ENCODE measurements at regions not wholly inside any gene's neighbourhood (a gene's known extent, or its start where the extent isn't known, plus 50 kb on each side); places are given as distances from the start of the nearest gene placed in this dataset.

DNA sequence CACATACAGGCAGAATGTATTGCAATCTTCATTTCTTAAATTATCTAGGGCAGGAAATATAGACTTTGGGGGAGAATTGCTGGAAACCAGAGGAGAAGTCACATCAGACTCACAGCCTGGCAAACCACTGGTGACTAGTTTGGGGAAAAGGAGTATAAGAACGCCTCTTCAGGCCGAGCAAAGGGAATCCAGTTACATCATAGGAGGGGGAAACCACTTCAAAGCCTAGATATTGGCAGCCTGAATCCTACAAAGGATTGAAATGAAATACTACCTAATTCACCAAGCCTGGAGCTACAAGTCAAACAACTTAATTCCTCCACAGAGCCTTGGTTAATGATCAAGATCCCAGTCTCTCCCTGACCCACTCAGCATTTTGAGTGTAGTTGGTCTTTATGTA, 121.7 kb downstream of the SLC30A10 start:
- no peaks in the 10 kb centered on the region for H3K36me3 ChIP-seq (ENCODE audit: control insufficient read depth in 2 of 2, insufficient read depth in 2 of 2, low read length in 1 of 2)
- 52 to 71% methylated on average over 2 of the region's 2 CpGs for WGBS, 2 donors
- no peaks in the 10 kb centered on the region for H3K27me3 ChIP-seq (ENCODE audit: control insufficient read depth in 1 of 2, insufficient read depth in 2 of 2, low read length in 2 of 2)
- no peak overlapping the region for H3K27ac ChIP-seq (ENCODE audit: low read depth in 2 of 2, low read length in 1 of 2)
- H3K4me1 ChIP-seq (ENCODE audit: control insufficient read depth in 2 of 2, insufficient read depth in 2 of 2, low read length in 1 of 2): no peaks in the 10 kb centered on the region
- H3K9me3 ChIP-seq (ENCODE audit: control insufficient read depth in 2 of 2, insufficient read depth in 1 of 2, low read depth in 1 of 2, low read length in 1 of 2): no peaks in the 10 kb centered on the region
- no peak overlapping the region for H3K4me3 ChIP-seq (ENCODE audit: low read depth in 1 of 2, low read length in 2 of 2)

DNA sequence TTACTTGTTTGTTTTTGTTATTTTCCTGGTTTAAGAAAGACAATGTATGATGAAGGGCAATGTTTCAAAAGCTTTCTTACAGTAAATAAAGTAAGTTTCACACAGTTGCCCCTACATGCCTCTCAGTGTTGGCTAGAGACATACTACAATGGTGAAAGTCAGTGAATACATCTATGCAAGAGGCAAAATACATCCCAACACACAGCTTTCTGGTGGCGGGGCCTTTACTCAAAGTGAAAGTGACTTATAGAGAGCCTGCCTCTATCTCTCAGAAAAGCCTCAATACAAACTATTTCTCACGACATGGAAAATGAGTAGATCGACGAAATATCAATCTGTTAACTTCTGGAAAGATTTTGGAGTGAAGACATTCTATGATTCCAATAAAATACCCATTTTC, 122.3 kb downstream of the SLC30A10 start:
- no peaks in the 10 kb centered on the region for H3K36me3 ChIP-seq (ENCODE audit: control insufficient read depth in 2 of 2, insufficient read depth in 2 of 2, low read length in 1 of 2)
- H3K27ac ChIP-seq (ENCODE audit: low read depth in 2 of 2, low read length in 1 of 2): no peak overlapping the region
- no peak overlapping the region for H3K4me3 ChIP-seq (ENCODE audit: low read depth in 1 of 2, low read length in 2 of 2)
- no peaks in the 10 kb centered on the region for H3K4me1 ChIP-seq (ENCODE audit: control insufficient read depth in 2 of 2, insufficient read depth in 2 of 2, low read length in 1 of 2)
- H3K9me3 ChIP-seq (ENCODE audit: control insufficient read depth in 2 of 2, insufficient read depth in 1 of 2, low read depth in 1 of 2, low read length in 1 of 2): no peaks in the 10 kb centered on the region
- 57 to 69% methylated on average over 4 of the region's 4 CpGs for WGBS, 2 donors
- H3K27me3 ChIP-seq (ENCODE audit: control insufficient read depth in 1 of 2, insufficient read depth in 2 of 2, low read length in 2 of 2): no peaks in the 10 kb centered on the region

DNA sequence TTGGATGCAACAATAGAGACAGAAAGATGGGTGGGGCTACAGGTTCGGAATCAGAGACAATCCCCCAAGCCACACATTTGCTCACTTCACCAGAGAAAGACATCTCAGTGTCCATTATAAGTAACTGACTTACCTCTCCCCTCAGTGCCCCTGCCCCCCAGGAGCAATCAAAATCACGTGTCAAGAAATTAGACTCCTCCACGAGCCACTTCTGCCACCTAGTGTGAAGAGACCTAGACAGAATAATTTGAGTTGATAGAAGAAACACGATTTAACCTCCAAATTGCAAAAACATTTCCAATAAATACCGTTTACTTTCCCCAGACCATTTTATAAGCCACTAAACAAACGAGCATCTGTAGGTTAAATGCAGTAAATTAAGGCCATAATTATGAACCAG, 123.2 kb downstream of the SLC30A10 start:
- no peak overlapping the region for H3K27ac ChIP-seq (ENCODE audit: low read depth in 2 of 2, low read length in 1 of 2)
- WGBS, 2 donors: 50 to 59% methylated on average over 6 of the region's 6 CpGs
- H3K4me3 ChIP-seq (ENCODE audit: low read depth in 1 of 2, low read length in 2 of 2): no peak overlapping the region
- H3K27me3 ChIP-seq (ENCODE audit: control insufficient read depth in 1 of 2, insufficient read depth in 2 of 2, low read length in 2 of 2): no peaks in the 10 kb centered on the region
- no peaks in the 10 kb centered on the region for H3K36me3 ChIP-seq (ENCODE audit: control insufficient read depth in 2 of 2, insufficient read depth in 2 of 2, low read length in 1 of 2)
- H3K9me3 ChIP-seq (ENCODE audit: control insufficient read depth in 2 of 2, insufficient read depth in 1 of 2, low read depth in 1 of 2, low read length in 1 of 2): no peaks in the 10 kb centered on the region
- no peaks in the 10 kb centered on the region for H3K4me1 ChIP-seq (ENCODE audit: control insufficient read depth in 2 of 2, insufficient read depth in 2 of 2, low read length in 1 of 2)

DNA sequence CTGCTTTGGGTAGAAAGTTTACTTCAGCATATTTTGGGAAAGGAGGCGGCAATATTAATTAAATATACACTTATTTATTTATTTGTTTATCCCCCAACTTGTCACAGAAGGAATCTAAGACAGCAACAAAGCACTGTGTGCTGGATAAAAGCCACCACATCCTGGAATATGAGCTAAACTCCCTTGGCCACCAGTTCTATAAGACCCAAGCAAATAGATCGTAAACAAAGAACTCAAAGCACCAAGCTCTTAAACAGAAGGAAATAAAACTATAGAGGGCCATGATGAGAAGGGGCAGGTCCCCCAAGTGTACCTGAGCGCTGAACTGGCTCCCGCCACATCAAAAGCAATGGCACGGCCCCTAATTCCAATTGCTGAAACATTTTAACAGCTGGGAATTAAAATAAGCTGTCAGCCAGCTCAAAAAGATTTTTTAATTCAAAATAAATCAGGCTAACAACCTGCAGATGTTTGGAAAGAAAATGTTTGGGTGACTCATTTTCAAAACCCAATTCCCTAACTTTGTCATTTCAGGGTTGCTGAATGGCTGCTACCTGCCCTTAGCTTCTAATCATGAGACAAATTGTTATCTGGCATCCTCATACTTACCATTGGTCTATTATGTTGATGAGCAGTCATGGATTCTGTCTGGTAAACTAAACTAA, 127.1 kb downstream of the SLC30A10 start:
- no peaks in the 10 kb centered on the region for H3K9me3 ChIP-seq (ENCODE audit: control insufficient read depth in 2 of 2, insufficient read depth in 1 of 2, low read depth in 1 of 2, low read length in 1 of 2)
- no peak overlapping the region for H3K27ac ChIP-seq (ENCODE audit: low read depth in 2 of 2, low read length in 1 of 2)
- H3K4me3 ChIP-seq (ENCODE audit: low read depth in 1 of 2, low read length in 2 of 2): no peak overlapping the region
- H3K36me3 ChIP-seq (ENCODE audit: control insufficient read depth in 2 of 2, insufficient read depth in 2 of 2, low read length in 1 of 2): no peaks in the 10 kb centered on the region
- H3K27me3 ChIP-seq (ENCODE audit: control insufficient read depth in 1 of 2, insufficient read depth in 2 of 2, low read length in 2 of 2): no peaks in the 10 kb centered on the region
- 76 to 78% methylated on average over 5 of the region's 5 CpGs for WGBS, 2 donors
- H3K4me1 ChIP-seq (ENCODE audit: control insufficient read depth in 2 of 2, insufficient read depth in 2 of 2, low read length in 1 of 2): no peaks in the 10 kb centered on the region

DNA sequence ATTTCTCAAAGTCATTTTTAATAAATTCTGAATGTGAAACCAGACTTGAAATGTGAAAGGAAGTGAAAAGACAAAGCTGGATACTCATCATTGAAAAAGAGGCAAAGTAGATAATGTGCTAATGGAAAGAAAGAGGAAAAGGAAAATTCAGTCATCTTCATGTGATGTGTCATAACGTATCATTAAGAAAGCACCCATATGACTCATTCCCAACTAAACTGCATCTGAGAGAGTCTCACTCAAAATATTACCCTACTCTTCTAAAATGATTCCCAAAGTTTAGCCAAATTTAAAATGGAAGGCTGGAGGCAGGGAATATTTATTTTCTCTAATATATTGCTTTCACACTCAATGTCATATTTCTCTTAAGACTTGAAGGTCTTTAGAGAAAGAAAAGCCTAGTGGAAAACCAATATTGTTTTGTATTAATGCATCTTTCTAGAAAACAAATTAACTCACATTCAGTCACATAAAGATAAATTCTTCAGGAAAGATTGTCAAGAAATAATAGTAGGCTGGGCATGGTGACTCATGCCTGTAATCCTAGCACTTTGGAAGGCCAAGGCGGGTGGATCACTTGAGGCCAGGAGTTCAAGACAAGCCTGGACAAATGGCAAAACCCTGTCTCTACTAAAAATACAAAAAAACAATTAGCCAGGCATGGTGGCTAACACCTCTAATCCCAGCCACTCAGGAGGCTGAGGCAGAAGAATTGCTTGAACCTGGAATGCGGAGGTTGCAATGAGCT, 129.9 kb downstream of the SLC30A10 start:
- H3K27ac ChIP-seq (ENCODE audit: low read depth in 2 of 2, low read length in 1 of 2): no peak overlapping the region
- H3K27me3 ChIP-seq (ENCODE audit: control insufficient read depth in 1 of 2, insufficient read depth in 2 of 2, low read length in 2 of 2): no peaks in the 10 kb centered on the region
- WGBS, 2 donors: 41 to 54% methylated on average over 3 of the region's 3 CpGs
- H3K4me3 ChIP-seq (ENCODE audit: low read depth in 1 of 2, low read length in 2 of 2): no peak overlapping the region
- H3K4me1 ChIP-seq (ENCODE audit: control insufficient read depth in 2 of 2, insufficient read depth in 2 of 2, low read length in 1 of 2): no peaks in the 10 kb centered on the region
- H3K36me3 ChIP-seq (ENCODE audit: control insufficient read depth in 2 of 2, insufficient read depth in 2 of 2, low read length in 1 of 2): no peaks in the 10 kb centered on the region
- H3K9me3 ChIP-seq (ENCODE audit: control insufficient read depth in 2 of 2, insufficient read depth in 1 of 2, low read depth in 1 of 2, low read length in 1 of 2): no peaks in the 10 kb centered on the region

DNA sequence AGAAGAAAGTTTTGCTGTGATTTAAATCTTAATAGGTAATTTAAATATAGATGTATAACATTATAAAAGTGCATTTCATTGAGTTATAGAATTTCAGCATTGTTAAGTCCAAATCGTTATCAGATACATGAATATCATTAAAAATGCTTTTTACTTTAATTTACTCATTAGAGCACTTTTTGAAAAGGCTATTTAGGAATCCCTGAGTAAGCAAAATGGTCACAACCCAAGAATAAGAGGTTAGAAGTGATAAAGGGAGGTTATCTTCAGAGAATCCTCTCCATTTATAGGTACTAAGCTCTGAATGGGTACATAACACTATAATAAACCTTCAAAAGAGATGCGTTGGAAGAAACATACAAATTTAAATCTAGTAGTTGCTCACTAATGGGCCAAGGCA, 130.7 kb downstream of the SLC30A10 start:
- Histone ChIP-seq H3K4me1 (ENCODE audit: control insufficient read depth in 2 of 2, insufficient read depth in 2 of 2, low read length in 1 of 2) (no peaks in the 10 kb centered on the region), H3K9me3 (ENCODE audit: control insufficient read depth in 2 of 2, insufficient read depth in 1 of 2, low read depth in 1 of 2, low read length in 1 of 2) (no peaks in the 10 kb centered on the region), H3K27me3 (ENCODE audit: control insufficient read depth in 1 of 2, insufficient read depth in 2 of 2, low read length in 2 of 2) (no peaks in the 10 kb centered on the region), H3K27ac (ENCODE audit: low read depth in 2 of 2, low read length in 1 of 2) (no peak overlapping the region), H3K4me3 (ENCODE audit: low read depth in 1 of 2, low read length in 2 of 2) (no peak overlapping the region), H3K36me3 (ENCODE audit: control insufficient read depth in 2 of 2, insufficient read depth in 2 of 2, low read length in 1 of 2) (no peaks in the 10 kb centered on the region)
- 84 to 86% methylated on average over 2 of the region's 2 CpGs for WGBS, 2 donors

DNA sequence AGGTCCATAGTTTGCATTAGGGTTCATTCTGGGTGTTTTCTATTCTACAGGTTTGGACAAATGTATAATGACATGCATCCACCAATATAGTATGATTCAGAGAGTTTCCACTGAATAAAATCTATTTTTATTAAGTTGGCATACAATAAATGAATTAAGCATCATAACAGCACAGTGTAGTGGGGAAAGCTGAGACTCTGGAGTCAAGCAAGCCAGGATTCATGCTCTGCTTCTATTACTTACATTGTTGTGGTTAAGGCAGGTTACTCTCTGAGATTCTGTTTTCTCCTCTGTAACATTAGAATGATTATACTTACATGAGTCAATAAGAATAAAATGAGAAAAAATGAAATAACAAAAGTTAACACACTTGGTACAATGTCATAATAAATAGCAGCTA, 131.3 kb downstream of the SLC30A10 start:
- no peak overlapping the region for H3K27ac ChIP-seq (ENCODE audit: low read depth in 2 of 2, low read length in 1 of 2)
- H3K9me3 ChIP-seq (ENCODE audit: control insufficient read depth in 2 of 2, insufficient read depth in 1 of 2, low read depth in 1 of 2, low read length in 1 of 2): no peaks in the 10 kb centered on the region
- H3K4me1 ChIP-seq (ENCODE audit: control insufficient read depth in 2 of 2, insufficient read depth in 2 of 2, low read length in 1 of 2): no peaks in the 10 kb centered on the region
- no peaks in the 10 kb centered on the region for H3K27me3 ChIP-seq (ENCODE audit: control insufficient read depth in 1 of 2, insufficient read depth in 2 of 2, low read length in 2 of 2)
- H3K4me3 ChIP-seq (ENCODE audit: low read depth in 1 of 2, low read length in 2 of 2): no peak overlapping the region
- H3K36me3 ChIP-seq (ENCODE audit: control insufficient read depth in 2 of 2, insufficient read depth in 2 of 2, low read length in 1 of 2): no peaks in the 10 kb centered on the region

DNA sequence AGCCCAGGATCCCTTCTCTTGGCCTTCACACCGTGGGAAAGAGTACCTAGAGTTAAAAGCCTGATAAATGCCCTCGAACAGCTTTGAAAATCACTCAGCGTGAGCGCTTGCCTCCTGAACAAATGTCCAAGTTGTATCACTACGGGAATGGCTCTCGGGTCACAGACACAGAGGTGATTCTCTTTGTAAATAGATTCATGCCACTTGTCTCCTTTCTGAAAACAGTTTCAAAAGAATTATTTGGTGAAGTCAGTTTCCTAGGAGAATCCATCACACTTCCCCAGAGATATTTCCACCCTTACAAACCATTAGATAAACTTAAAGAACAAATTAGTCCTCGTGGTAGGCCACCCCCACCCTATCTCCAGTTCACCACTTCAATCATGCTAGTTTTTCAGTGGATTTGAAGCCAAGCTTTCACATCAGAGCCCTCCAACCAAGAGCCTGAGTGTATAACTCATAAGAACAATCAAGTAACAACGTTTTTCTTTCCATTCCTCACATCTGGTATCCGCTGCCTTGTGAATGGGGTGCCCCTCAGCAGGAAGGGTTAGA, 132.9 kb downstream of the SLC30A10 start:
- H3K4me1 ChIP-seq (ENCODE audit: control insufficient read depth in 2 of 2, insufficient read depth in 2 of 2, low read length in 1 of 2): no peaks in the 10 kb centered on the region
- no peaks in the 10 kb centered on the region for H3K27me3 ChIP-seq (ENCODE audit: control insufficient read depth in 1 of 2, insufficient read depth in 2 of 2, low read length in 2 of 2)
- no peaks in the 10 kb centered on the region for H3K36me3 ChIP-seq (ENCODE audit: control insufficient read depth in 2 of 2, insufficient read depth in 2 of 2, low read length in 1 of 2)
- H3K27ac ChIP-seq (ENCODE audit: low read depth in 2 of 2, low read length in 1 of 2): no peak overlapping the region
- no peaks in the 10 kb centered on the region for H3K9me3 ChIP-seq (ENCODE audit: control insufficient read depth in 2 of 2, insufficient read depth in 1 of 2, low read depth in 1 of 2, low read length in 1 of 2)
- no peak overlapping the region for H3K4me3 ChIP-seq (ENCODE audit: low read depth in 1 of 2, low read length in 2 of 2)
- WGBS, 2 donors: 58 to 71% methylated on average over 9 of the region's 9 CpGs

DNA sequence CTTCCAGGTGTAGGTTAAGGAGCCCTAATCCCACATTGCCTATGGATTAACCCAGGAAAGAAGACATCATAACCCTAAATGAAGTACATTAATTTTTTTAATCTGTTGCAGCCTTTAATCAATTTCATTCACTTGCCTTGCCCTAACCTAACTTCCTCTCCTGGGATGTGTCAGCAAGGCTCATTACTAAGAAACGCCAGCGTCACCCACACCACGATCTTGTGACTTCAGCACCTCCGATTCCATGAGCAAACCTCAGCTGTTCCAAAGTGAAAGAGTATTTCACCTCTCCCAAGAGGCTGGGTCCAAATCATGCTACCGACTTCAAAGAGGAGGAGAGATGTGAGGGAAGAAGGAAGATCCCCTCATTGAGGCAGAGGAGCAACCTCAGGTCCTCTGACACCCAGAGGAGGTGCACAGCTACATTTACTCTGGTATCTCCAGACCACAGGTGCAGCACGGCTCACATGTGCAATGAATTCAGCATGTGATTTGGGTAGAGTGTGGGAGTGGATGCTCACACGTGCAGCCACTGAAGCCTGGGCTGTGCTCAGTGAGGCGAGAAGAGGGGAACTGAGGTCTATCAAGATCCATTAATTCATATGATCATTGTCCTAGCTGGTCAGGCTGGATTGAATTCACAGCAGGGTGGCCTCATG, 134.1 kb downstream of the SLC30A10 start:
- 84 to 87% methylated on average over 8 of the region's 8 CpGs for WGBS, 2 donors
- H3K4me1 ChIP-seq (ENCODE audit: control insufficient read depth in 2 of 2, insufficient read depth in 2 of 2, low read length in 1 of 2): no peaks in the 10 kb centered on the region
- H3K36me3 ChIP-seq (ENCODE audit: control insufficient read depth in 2 of 2, insufficient read depth in 2 of 2, low read length in 1 of 2): no peaks in the 10 kb centered on the region
- no peaks in the 10 kb centered on the region for H3K27me3 ChIP-seq (ENCODE audit: control insufficient read depth in 1 of 2, insufficient read depth in 2 of 2, low read length in 2 of 2)
- no peak overlapping the region for H3K4me3 ChIP-seq (ENCODE audit: low read depth in 1 of 2, low read length in 2 of 2)
- H3K27ac ChIP-seq (ENCODE audit: low read depth in 2 of 2, low read length in 1 of 2): no peak overlapping the region
- no peaks in the 10 kb centered on the region for H3K9me3 ChIP-seq (ENCODE audit: control insufficient read depth in 2 of 2, insufficient read depth in 1 of 2, low read depth in 1 of 2, low read length in 1 of 2)
